B cell (primary cell): ENCODE measurements at regions not wholly inside any gene's neighbourhood (a gene's known extent, or its start where the extent isn't known, plus 50 kb on each side); places are given as distances from the start of the nearest gene placed in this dataset.

Experiments used
- ATAC-seq: fragments of 200-7000 bp; cut with Tn5 transposase; one replicate; pipeline ENCODE4 v1.10.0; 2021; ENCODE audit warnings: low read depth, mild to moderate bottlenecking, moderate number of reproducible peaks, moderate library complexity
- CTCF ChIA-PET: fragments of 350-600 bp; sonication (Branson Sonifier 250); formaldehyde crosslinking; loops from one replicate; lab custom pipeline; 2021; ENCODE audit warnings: antibody characterized with exemption, inconsistent platforms; lab: Charles Lee
- POLR2A ChIA-PET: fragments of 350-600 bp; sonication (Branson Sonifier 250); formaldehyde crosslinking; loops from one replicate; lab custom pipeline; 2021; ENCODE audit warnings: antibody characterized with exemption; lab: Charles Lee
- DNase-seq: peaks from one replicate; pipeline ENCODE4 v3.0.0; 2013
- H2AFZ ChIP-seq: 2 replicates; pipeline ENCODE4 v1.6.1; 2012; ENCODE audit warnings: mild to moderate bottlenecking, low read depth, low read length; ENCODE audit not compliant: insufficient read depth, poor library complexity, severe bottlenecking
- H3K27ac ChIP-seq, 2 donors: 1 replicate in 1 of 2; 2 replicates in 1 of 2; pipeline ENCODE4 v1.5.1; 2012 to 2013; ENCODE audit warnings: low read length in 2 of 2, mild to moderate bottlenecking in 2 of 2, moderate library complexity in 1 of 2
- H3K27me3 ChIP-seq, 4 experiments: fragments of 200-600 bp in 1 of 4; sonication (generic) in 1 of 4; replicated peaks in 1 of 4; 1 replicate in 2 of 4; 2 replicates in 2 of 4; pipeline versions ENCODE4 v1.6.1 to v1.7.0; 2013 to 2016; ENCODE audit warnings: low read length in 3 of 4, mild to moderate bottlenecking in 2 of 4, mixed read lengths in 1 of 4, moderate library complexity in 1 of 4; ENCODE audit not compliant: insufficient read depth in 4 of 4, control insufficient read depth in 3 of 4; ENCODE audit errors: control extremely low read depth in 1 of 4
- H3K36me3 ChIP-seq, 2 experiments: replicated peaks in 1 of 2; 1 replicate in 1 of 2; 2 replicates in 1 of 2; pipeline versions ENCODE4 v1.6.1 to v1.7.1; 2013; ENCODE audit warnings: low read length in 1 of 2; ENCODE audit not compliant: insufficient read depth in 2 of 2, control insufficient read depth in 1 of 2; ENCODE audit errors: control extremely low read depth in 1 of 2, extremely low read depth in 1 of 2
- H3K4me1 ChIP-seq, 2 donors: fragments of 200-600 bp in 1 of 2; sonication (generic) in 1 of 2; 1 replicate in 1 of 2; 2 replicates in 1 of 2; pipeline versions ENCODE4 v1.5.1 to v1.6.1; 2013 to 2017; ENCODE audit warnings: low read length in 2 of 2; ENCODE audit not compliant: control insufficient read depth in 2 of 2, insufficient read depth in 2 of 2
- H3K4me2 ChIP-seq: replicated peaks from 2 replicates; pipeline ENCODE3; 2012; ENCODE audit warnings: mild to moderate bottlenecking, low read depth, low read length; ENCODE audit not compliant: poor library complexity, severe bottlenecking
- H3K4me3 ChIP-seq, 5 experiments: fragments of 200-600 bp in 1 of 5; sonication (generic) in 1 of 5; 1 replicate in 3 of 5; 2 replicates in 2 of 5; pipeline versions ENCODE4 v1.5.1 to v1.7.0; 2011 to 2016; ENCODE audit warnings: low read length in 4 of 5, mild to moderate bottlenecking in 4 of 5, low read depth in 2 of 5, control low read depth in 1 of 5, moderate library complexity in 1 of 5; ENCODE audit not compliant: insufficient read depth in 1 of 5; ENCODE audit errors: control extremely low read depth in 1 of 5, extremely low read depth in 1 of 5
- H3K79me2 ChIP-seq: fragments of 200-600 bp; sonication (generic); one replicate; pipeline ENCODE4 v1.6.0; 2016; ENCODE audit warnings: low read length; ENCODE audit not compliant: control insufficient read depth, insufficient read depth
- H3K9ac ChIP-seq: fragments of 200-600 bp; sonication (generic); 2 replicates; pipeline ENCODE4 v1.6.1; 2017; ENCODE audit warnings: mild to moderate bottlenecking, low read length, moderate library complexity
- H3K9me3 ChIP-seq, 3 donors: one replicate each; pipeline versions ENCODE4 v1.6.1 to v1.7.1; 2013; ENCODE audit warnings: low read length in 2 of 3; ENCODE audit not compliant: control insufficient read depth in 2 of 3, insufficient read depth in 1 of 3; ENCODE audit errors: control extremely low read depth in 1 of 3
- H4K20me1 ChIP-seq: 2 replicates; pipeline ENCODE4 v1.6.0; 2012; ENCODE audit warnings: mild to moderate bottlenecking, low read length; ENCODE audit not compliant: insufficient read depth, control insufficient read depth, poor library complexity, severe bottlenecking
- H3K27ac Mint-ChIP-seq: one replicate; pipeline ENCODE4 v1.8.0; 2021; ENCODE audit warnings: mixed read lengths
- H3K27me3 Mint-ChIP-seq: one replicate; pipeline ENCODE4 v1.8.0; 2021; ENCODE audit warnings: mixed read lengths
- H3K4me1 Mint-ChIP-seq: one replicate; pipeline ENCODE4 v1.8.0; 2021; ENCODE audit warnings: mixed read lengths
- H3K4me3 Mint-ChIP-seq: one replicate; pipeline ENCODE4 v1.8.0; 2021; ENCODE audit warnings: mixed read lengths
- H3K9me3 Mint-ChIP-seq: one replicate; pipeline ENCODE4 v1.8.0; 2022; ENCODE audit warnings: mixed read lengths; ENCODE audit not compliant: insufficient read depth
- CTCF ChIP-seq: fragments of 200-600 bp; IDR thresholded peaks from one replicate; pipeline ENCODE4 v1.8.0; 2022; ENCODE audit warnings: antibody characterized with exemption, mild to moderate bottlenecking
- EZH2 ChIP-seq: IDR thresholded peaks from 2 replicates; pipeline ENCODE4 v1.6.1; 2012; ENCODE audit warnings: borderline replicate concordance, low read depth, mild to moderate bottlenecking, moderate library complexity, low read length; ENCODE audit not compliant: insufficient read depth, poor library complexity, severe bottlenecking
- WGBS: methylation state at CpG from one replicate; pipeline ENCODE4 v1.1.5; 2013; ENCODE audit warnings: missing lambda C conversion rate; ENCODE audit not compliant: insufficient coverage; 5-methylcytosine and 5-hydroxymethylcytosine counted together
- intact Hi-C: fragments of 100-400 bp; cut with micrococcal nuclease; formaldehyde crosslinking; loops from one replicate; pipeline ENCODE4 v1.10.0; 2022

- ChIA-PET CTCF (no interaction called here), POLR2A (no interaction called here)
- DNase-seq, result no peak
Observed at GRCh38 chr4:179417357-179417756, 1975.1 kb upstream of the AGA start.

GRCh38 chr4:179437962-179438361 lies 1995.7 kb upstream of the AGA start:
- Histone ChIP-seq H3K79me2 (no peaks in the 10 kb centered on the region), H3K4me1 (no peaks in the 10 kb centered on the region), H3K9ac (no peak overlapping the region), H3K36me3 (no peaks in the 10 kb centered on the region), H4K20me1 (no peaks in the 10 kb centered on the region), H3K4me3 (no peak overlapping the region), H3K27me3 (no peaks in the 10 kb centered on the region), H2AFZ (no peak overlapping the region), H3K27ac (no peak overlapping the region), H3K4me2 (no peak overlapping the region), H3K9me3 (peaks cover 0 to 2% (median 1%) of the 10 kb centered on the region in 3 donors)
- H3K27ac Mint-ChIP-seq, result no peak overlapping the region
- no peak overlapping the region for H3K4me3 Mint-ChIP-seq
- no peak for TF ChIP-seq EZH2
- no peak for TF ChIP-seq CTCF
- DNase-seq, result no peak
- 91% methylated on average over 3 of the region's 4 CpGs for WGBS
- no peaks in the 10 kb centered on the region for H3K4me1 Mint-ChIP-seq
- intact Hi-C loops, result no loop called here
- POLR2A ChIA-PET, result no interaction called here
- H3K9me3 Mint-ChIP-seq, result peaks cover 11% of the 10 kb centered on the region
- ATAC-seq, result no peak
- CTCF ChIA-PET, result no interaction called here
- no peaks in the 10 kb centered on the region for H3K27me3 Mint-ChIP-seq

More at GRCh38 chr4:179417357-179417756, 1975.1 kb upstream of the AGA start:
- Histone ChIP-seq H3K4me2 (no peak overlapping the region), H3K9ac (no peak overlapping the region), H4K20me1 (no peaks in the 10 kb centered on the region), H3K9me3 (no peaks in the 10 kb centered on the region), H2AFZ (no peak overlapping the region), H3K27me3 (no peaks in the 10 kb centered on the region), H3K4me1 (no peaks in the 10 kb centered on the region), H3K27ac (no peak overlapping the region), H3K36me3 (no peaks in the 10 kb centered on the region), H3K79me2 (no peaks in the 10 kb centered on the region), H3K4me3 (no peak overlapping the region)
- intact Hi-C loops, result no loop called here
- WGBS, result no CpG with 5 or more reads among the region's 2 CpGs
- TF ChIP-seq EZH2 (no peak), CTCF (no peak)
- H3K27me3 Mint-ChIP-seq, result no peaks in the 10 kb centered on the region
- no peak overlapping the region for H3K27ac Mint-ChIP-seq
- H3K4me3 Mint-ChIP-seq, result no peak overlapping the region
- ATAC-seq, result no peak
- H3K4me1 Mint-ChIP-seq, result no peaks in the 10 kb centered on the region
- H3K9me3 Mint-ChIP-seq, result peaks cover 9% of the 10 kb centered on the region
